NCI-H2227 treated with DMSO at 0.1 percent for 48 hours (cell line): ENCODE measurements at regions not wholly inside any gene's neighbourhood (a gene's known extent, or its start where the extent isn't known, plus 50 kb on each side); places are given as distances from the start of the nearest gene placed in this dataset.

Experiments used
- DNase-seq: peaks from one replicate; lab custom pipeline; 2025; lab: John Stamatoyannopoulos, UW

DNA sequence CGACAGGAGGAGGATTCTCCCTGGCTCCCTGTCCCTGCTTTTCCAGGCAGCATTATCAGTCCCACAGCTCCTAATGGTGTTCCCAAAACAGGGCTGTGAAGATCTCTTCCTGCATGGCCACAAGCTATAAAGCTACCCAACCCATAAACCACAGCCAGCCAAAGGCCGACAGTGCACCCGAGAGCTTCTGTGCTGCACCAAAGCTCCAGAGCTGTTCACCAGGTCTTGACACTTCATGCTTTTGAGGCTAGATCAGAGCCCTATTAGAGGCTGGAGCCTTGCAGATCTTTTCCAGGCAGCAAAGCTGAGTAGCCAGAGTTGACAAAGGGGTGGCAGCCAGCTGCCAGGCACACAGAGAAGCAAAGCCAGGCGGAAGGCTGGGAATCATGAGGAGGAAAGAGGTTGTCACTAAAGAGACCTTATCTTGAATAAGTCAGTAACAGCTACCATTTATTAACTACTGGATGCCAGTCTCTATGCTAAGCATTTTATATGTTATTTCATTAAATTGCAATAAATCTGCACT lies 180.4 kb downstream of the KATNAL1 start:
- DNase-seq = no peak

DNA sequence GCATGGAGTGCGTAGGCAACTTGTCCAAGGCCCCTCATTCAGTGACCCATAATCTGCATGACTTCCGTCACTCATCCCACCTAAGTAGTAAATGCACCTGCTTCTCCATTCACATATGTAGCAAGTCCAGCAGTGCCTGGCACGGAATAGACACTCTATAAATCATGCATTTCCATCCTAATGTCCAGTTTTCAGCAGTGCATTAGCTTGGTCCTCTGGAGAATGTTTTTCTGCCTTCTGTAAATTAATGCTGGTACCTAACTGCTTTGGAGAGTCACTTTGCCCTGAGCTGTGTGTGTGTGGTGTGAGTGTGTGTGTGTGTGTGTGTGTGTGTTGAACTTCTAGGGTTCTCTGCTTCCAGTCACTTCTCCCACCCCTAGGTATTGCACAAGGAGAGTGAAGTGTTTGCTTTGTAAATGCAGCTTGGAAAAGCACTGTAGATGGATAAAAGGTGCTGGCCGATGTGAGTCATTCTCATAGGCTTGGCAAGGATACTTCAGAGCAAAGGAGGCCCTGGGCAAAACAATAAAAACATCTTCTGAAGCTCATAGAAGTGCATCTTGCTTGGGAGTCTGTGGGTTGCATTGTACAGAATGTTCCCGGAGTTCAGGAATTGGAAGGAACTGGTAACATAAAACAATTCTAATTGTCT lies 181.8 kb downstream of the KATNAL1 start:
- DNase-seq = no peak

DNA sequence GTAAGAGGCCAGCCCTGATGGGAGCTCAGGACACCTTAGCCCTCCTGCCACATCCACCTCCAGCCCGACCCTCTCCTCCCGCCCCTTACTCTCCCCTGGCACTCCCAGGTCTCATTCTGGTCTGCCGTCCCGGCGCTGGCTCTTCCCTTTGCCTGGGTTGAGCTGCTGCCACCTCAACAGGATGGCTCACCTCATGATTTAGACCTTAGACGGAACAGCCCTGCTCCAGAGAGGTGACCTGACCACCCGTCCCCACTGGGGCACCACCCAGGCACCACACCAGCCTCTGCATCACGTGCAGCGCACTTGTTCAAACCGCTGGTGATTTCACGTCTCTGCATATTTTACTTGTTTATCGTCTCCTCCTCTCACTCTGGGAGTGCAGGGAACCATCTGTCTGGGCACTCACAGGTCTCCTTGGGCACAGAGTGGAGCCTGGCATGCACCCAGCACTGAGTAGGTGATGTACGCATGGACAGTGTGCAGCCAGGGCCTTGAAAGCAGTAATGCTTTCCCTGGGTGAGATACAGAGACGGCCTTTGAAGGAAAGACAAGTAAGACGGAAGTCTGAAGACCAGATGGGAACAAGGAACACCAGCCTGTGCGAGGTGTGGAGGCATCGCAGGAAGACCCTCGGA lies 183.1 kb downstream of the KATNAL1 start:
- DNase-seq = no peak

DNA sequence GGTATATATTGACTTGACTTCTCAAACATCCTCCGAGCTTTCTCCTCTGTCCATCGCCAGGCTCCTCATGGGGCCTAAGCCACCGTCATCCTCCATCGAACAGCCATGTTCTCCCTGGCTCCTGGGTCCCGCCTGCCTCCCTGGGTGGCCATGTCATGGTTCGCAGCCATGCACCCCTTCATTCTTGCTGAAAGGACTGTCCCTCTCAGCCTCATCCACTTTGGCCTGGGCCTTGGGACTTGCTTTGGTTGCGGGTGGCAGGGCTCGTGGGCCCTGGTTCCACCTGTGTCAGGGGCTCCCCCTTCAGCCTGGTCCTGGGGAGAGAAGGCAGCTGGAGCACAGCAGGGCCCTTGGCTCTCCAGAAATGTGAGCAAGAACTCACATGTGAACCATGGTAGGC lies 183.8 kb downstream of the KATNAL1 start:
- DNase-seq = no peak

DNA sequence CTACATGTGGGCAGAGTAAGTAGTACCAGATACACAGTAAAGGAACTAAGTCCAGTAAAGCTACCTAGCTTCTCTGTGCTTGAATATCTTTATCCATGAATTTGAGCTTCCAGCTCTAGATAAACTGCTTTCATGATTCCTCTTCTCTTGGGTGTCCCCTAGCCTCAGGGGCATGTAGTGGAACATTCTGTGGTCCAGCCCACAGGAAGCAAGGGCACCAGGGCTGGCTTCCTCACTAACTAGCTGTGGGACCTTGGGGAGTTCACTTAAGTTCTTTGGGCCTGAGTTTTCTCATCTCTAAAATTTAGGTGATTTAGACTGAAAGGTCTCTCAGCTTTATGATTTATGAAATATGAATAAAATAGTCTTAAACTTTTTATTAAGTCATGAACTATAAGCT lies 185.7 kb downstream of the KATNAL1 start:
- DNase-seq = no peak

DNA sequence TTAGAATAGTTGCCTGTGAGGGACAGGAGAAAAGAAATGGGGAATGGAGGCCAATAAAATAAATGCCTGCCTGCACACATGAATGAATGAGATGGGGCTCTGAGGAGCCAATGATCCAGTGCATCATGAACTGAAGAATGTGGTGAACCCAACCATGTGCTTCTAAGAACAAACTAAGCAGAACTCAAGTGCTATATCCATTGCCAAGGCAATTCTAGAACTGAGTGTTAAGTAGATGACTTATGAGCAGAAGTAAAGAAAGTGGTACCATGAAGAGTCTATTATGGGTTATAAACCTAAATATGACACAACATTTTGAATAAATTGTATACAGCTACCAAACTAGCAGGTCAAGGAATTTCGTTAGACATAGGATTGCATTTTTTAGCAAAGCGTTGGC lies 186.1 kb downstream of the KATNAL1 start:
- DNase-seq = no peak

DNA sequence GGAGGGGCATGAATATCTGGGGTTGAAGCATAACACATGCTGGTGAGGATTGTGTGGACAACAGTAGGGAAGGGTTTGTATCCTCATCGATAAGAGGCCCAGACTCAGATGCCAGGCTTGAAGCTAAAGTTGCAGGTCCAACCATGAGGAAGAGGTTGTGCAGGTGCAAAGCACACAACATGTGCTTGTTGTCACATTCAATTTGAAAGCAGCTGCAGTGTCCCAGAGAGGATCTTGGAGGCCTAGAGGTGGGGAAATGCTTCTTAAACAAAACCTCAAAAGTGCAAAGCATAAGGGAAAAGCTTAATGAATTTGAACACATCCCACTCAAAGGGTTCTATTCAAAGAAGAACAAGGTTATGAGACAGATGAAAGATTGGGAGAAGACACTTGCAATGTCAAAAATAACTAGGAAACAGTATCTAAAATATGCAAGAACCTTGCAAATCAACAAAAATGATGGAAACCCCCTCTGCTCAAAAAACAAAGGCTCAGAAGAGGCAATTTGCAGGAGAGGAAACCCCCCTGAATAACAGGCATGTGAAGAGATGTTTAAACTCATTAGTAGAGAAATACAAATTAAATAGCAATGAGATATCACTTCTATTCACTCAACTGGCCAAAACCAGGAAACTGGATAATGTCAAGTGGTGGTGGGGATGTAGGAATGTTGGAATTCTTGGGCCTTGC lies 187.1 kb downstream of the KATNAL1 start:
- no peak for DNase-seq

DNA sequence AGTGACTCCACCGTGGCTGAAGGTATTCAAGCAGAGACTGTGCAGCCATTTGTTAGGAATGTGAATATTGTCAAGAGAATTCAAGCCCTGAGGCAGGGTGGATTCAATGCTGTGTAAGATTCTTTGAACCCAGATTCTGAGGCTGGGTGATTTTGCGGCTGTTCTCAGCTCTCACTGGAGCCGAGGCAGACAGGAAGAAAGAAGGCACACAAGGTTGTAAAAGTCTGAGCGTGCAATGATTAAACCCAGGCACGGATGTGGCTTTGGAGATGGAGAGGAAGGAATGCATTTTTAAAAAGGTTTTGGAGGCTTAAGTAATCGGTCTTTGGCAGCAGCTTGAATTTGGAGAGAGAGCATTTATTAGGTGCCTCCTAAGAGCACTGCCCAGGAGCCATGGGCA lies 187.9 kb downstream of the KATNAL1 start:
- no peak for DNase-seq

DNA sequence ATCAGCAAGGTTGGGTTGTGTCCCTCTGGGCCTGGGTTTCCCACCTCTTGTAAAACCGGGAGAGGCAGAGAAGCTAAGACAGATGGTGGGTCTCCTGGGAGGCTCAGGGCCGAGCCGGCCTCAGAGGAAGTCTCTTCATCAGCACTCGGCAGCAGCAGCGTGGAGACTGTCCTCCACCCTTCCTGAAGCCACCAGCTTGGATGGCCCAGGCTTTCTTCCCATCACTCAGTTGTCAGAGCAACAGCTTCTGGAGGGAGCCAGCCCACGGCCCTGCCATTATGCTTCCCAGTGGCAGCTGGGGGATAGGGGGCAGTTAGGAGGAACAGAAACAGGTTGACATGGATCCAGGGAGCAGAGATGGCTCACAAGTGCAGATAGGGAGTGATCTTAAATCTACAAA lies 191.0 kb downstream of the KATNAL1 start:
- no peak for DNase-seq

DNA sequence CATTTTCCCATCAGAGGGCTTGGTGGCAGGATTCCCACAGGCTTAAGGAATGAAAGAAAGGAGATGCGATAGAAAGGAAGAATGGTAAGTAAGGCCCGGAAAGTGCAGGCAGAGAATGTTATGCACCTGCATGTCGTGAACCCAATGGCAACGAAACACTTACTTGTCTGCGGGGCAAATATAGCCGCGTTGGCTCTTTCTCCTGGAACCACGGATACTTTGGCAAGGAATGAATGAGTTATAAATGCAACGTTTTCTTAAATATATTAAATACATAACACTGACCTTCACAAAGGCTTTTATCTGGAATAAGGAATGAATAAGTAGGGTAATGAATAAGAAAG lies 192.1 kb downstream of the KATNAL1 start:
- DNase-seq = no peak

DNA sequence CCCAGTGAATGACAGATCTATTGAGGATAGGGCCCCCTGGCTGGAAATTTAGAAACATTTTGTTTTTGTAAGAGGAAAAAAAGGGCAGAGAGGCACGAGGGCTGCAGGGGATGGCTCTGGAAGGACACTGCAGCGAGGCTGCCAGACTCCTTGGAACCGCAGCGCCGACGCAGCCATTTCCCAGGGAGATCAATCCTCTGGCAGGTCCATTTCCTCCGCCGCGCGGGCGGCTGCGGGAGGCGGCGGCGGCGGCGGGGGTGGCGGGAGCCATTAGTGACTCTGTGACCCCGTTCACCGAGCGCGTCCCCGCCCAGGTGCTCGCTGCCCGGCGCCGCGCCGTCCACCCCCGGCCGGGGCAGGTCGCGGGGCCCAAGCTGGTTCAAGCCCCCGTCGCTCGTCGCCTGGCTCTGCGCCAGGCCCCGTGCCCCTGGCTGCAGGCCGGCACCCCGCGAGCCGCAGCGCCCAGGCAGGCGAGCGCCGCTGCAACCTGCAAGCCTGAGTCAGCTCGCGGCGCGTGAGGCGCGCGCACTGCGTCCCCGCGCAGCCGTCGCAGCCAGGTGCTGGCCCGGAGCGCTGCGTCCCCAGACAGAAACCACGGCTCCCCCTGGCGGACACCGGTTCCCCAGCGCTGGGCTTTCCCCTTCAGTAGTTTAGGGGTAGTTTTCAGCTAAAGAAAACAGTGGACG lies 192.6 kb downstream of the KATNAL1 start:
- DNase-seq = peak; percentile 67

DNA sequence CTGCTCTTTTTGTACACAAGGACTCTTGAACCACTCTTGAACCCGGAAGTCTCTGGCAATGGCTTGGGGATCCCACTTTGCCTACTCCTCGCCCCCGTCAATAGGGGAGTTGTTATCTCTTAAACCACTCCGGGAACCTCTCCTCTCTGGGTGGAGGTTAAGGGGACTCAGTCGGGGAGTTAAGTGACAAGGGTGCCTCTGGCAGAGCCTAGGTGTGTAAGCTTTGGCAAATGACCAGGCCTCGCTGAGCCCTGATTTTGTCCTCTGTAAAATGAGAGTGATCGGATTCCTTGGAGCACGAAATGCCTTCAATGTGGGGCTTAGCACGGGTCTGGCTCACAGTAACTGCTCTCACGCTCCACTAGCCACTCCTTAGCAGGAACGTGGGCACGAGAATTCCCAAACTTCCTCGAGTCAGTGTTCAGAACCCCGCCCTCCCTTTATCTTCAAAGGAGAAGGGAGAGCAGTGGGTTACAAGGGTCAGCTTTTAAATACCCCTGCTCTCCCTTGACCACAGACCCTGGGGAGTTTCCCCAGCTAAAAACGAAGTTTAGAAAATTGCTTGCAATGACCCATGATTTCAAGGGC lies 193.3 kb downstream of the KATNAL1 start:
- DNase-seq = no peak

DNA sequence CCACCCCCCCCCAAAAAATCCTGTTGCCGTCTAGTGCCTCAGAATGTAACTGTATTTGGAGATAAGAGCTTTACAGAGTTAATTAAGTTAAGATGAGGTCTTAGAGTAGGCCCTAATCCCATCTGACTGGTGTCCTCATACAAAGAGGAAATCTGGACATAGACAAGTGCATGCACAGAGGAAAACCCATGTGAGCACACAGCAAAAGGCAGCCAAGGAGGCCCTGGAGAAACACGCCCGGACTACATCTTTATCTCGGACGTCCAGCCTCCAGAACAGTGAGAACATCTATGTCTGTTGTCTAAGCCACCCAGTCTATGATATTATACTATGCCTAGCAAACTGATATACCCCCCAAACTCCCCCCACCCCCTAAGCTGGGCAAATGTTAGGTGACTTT lies 193.8 kb downstream of the KATNAL1 start:
- no peak for DNase-seq

DNA sequence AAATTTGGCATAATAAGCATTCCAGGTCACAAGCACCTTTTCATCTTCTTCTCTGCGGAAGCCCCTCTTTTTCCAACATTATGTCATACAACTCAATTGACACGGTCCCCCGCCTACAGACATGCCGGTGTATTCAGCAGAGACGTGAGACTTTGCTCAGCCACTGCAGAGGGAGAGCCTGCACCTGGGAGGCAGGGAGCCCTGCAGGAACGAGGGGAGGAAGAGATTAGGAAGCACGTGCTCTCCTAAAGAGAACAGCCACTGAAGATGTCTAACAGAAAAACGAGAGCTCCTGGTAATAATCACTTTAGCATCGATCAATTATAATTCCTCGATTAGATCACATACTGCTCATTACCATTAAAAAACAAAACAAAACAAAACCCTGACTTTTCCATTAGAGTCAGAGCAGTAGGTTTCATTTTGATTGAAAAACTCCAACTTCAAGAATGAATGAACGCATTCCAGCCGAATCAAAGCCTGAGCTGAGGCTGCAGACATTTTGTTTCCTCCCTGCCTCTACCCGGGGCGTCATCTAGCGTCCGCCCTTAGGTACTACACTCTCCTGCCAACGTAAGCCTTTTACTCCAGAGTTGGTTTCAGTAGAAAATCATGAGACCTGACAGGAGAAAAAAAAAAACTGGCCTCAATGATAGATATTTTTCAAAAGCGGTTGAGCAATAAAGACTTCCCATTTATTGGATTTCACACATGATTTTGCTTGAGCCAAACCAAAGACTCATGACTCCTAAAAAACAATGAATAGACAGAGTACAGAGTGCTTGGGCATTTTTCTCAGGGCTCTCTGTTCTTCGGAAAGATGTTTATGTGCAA lies 194.5 kb downstream of the KATNAL1 start:
- peak; percentile 69 for DNase-seq

DNA sequence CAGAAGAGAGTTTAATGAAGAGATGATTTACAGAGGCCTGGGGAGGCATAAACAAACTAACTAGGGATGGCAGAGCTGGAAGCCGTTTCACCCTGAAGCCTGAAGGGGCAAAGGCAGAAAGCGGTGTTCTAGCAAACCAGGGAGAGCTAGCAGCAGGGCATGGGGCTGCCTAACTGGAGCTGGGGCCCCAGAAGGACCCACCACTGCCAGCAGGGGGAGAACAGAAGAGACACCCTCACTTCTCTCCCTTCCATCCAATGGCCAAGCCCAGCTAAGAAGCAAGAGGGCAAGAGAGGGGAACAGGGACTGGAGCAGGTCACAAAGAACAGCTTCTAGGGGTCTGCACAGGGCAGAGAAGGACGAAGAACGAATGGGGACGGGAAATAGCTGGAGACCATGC lies 195.5 kb downstream of the KATNAL1 start:
- DNase-seq = no peak

DNA sequence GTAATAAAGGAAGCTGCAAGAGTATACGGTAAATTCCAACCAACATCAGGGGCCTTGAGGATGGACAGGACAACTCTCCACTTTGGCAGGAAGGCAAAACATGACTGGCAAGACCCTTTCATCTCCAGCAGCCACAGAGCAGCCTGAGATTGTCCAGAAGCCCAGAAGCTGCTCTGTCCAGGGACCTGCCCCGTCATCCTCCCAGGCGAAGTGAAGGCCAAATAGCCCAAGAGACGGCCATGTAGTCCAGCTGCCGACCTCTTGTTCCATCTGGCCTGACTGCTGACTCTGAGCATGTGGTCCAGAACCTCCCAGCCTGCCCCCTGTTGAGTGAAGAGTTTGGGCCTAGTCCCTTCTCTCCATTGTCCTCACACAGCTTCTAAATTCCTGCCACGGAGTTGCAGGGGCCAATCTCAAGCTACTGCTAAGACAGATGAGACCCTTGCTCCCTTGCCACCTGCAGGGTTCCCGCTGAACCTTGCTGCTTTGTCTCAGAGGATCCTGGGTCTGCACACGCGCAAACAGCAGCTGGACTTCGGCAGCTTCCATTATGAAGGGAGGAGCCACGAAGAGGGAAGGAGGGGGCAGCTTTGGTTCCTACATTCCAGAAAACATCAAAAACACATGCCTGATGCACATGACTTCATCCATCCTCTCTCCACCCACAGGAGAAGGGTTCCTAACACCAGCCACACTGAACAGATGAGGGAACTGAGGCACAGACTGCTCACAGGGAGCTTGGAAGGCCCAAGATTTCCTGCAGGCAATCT lies 196.9 kb downstream of the KATNAL1 start:
- DNase-seq = no peak

DNA sequence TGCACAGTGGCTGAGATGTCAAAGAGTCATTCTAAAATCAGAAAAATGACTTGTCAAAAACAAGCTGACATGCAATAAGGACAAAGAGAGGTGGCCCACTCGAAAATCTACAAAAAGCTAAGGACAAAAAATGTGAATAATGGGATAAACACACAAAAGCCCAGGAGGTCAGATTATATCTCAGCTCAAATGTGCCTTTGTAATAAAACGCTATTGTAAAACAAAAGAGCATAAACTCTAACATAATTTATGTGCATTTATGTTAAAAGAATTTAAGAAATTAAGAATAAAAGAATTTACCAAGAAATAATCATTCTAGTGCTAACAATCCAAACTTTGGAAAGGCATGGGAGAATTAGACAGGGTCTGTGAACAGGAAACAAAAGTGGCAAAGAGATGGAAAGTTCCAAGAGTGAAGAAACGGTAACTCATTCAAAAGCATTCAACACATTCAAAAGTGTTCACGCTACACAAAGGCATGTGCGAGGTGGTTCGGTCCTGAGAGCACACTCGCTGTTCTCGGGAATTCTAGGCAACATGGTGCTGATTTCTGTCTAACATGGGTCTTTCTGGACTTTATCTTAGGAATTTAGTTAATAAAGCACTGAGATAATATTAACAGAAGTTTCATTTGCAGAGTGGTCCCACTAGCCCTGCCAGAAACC lies 197.7 kb downstream of the KATNAL1 start:
- no peak for DNase-seq

DNA sequence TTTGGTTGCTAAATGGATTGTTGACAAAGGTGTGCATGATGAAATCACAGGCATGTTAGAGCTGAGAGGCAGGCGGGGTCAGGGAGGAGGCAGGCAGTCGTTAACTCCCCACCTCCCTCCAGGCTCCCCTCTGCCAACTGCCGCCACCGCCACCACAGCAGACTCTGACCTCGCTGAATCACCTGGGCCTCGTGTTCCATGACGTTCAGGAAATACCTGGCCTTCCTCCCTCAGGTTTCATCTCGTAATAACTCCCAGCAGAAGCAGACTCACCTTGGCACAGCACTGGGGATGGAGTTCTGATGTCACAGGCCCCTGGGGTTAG lies 198.5 kb downstream of the KATNAL1 start:
- DNase-seq = no peak

DNA sequence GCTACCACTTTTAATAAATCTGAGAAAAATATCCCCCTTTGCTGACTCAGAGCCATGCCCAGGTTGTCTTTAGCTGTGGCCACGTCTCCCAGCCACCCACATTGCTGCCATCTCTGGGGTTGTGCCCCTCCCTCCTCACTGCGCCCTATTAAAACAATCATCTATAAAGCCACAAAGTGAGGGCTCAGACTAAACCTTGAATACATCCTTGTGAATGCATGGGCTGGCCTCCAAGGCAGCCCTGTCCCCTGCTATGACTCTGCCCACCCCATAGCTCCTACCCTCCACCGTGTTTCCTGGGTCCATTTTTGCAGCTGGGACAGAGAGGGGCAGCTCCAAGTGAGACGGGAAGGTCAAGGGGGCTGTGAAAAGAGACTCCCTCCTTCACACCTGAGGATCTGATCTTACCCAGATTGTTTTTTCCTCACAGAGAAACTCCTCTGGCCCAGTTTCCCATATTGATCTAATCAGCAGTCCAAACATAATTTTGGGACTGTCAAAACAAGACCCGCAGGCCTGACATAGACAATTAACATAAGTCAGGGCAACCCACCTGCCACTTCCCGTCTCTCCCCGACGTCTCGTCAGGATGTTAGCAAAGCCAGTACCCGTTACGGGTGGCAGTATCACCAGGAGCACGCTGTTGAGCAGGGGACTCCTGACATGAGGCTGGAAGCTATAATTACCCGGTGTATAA lies 199.0 kb downstream of the KATNAL1 start:
- peak; percentile 78 for DNase-seq
